NCI-H446 treated with DMSO at 0.1 percent for 48 hours (cell line): ENCODE measurements at regions not wholly inside any gene's neighbourhood (a gene's known extent, or its start where the extent isn't known, plus 50 kb on each side); places are given as distances from the start of the nearest gene placed in this dataset.

ENCODE experiments used
- DNase-seq: peaks from one replicate; lab custom pipeline; 2025; lab: John Stamatoyannopoulos, UW

- no peak for DNase-seq
Measured at GRCh38 chr13:50319635-50320255, 304.5 kb downstream of the KCNRG start.

- no peak for DNase-seq
Measured at GRCh38 chr13:50320271-50320862, 305.1 kb downstream of the KCNRG start.

GRCh38 chr13:50322006-50322405, 306.8 kb downstream of the KCNRG start:
- DNase-seq, result no peak

GRCh38 chr13:50323440-50324065, 308.3 kb downstream of the KCNRG start:
- DNase-seq, result no peak

GRCh38 chr13:50326271-50326670, 311.0 kb downstream of the KCNRG start:
- no peak for DNase-seq

- no peak for DNase-seq
Measured at GRCh38 chr13:50326811-50327210, 311.6 kb downstream of the KCNRG start.

GRCh38 chr13:50334115-50334778, 319.0 kb downstream of the KCNRG start:
- no peak for DNase-seq

GRCh38 chr13:50334944-50335343, 319.7 kb downstream of the KCNRG start:
- no peak for DNase-seq

GRCh38 chr13:50339271-50339670, 324.0 kb downstream of the KCNRG start:
- DNase-seq, result no peak

- no peak for DNase-seq
Measured at GRCh38 chr13:50340146-50340545, 324.9 kb downstream of the KCNRG start.

GRCh38 chr13:50340551-50341287, 325.5 kb downstream of the KCNRG start:
- no peak for DNase-seq

- no peak for DNase-seq
Measured at GRCh38 chr13:50341526-50341925, 326.3 kb downstream of the KCNRG start.

- DNase-seq, result no peak
Measured at GRCh38 chr13:50344717-50345116, 329.5 kb downstream of the KCNRG start.

GRCh38 chr13:50345804-50346203, 330.6 kb downstream of the KCNRG start:
- DNase-seq, result no peak

- no peak for DNase-seq
Measured at GRCh38 chr13:50348371-50348770, 333.1 kb downstream of the KCNRG start.

- no peak for DNase-seq
Measured at GRCh38 chr13:50352720-50353480, 337.7 kb downstream of the KCNRG start.

- DNase-seq, result no peak
Measured at GRCh38 chr13:50353651-50354415, 338.6 kb downstream of the KCNRG start.

GRCh38 chr13:50355797-50356196, 340.6 kb downstream of the KCNRG start:
- DNase-seq, result no peak

GRCh38 chr13:50357136-50357535, 341.9 kb downstream of the KCNRG start:
- no peak for DNase-seq

- DNase-seq, result peak; percentile 86
Measured at GRCh38 chr13:50357586-50358118, 342.4 kb downstream of the KCNRG start.
